ENCODE measurements at regions not wholly inside any gene's neighbourhood (a gene's known extent, or its start where the extent isn't known, plus 50 kb on each side); places are given as distances from the start of the nearest gene placed in this dataset.

DNA sequence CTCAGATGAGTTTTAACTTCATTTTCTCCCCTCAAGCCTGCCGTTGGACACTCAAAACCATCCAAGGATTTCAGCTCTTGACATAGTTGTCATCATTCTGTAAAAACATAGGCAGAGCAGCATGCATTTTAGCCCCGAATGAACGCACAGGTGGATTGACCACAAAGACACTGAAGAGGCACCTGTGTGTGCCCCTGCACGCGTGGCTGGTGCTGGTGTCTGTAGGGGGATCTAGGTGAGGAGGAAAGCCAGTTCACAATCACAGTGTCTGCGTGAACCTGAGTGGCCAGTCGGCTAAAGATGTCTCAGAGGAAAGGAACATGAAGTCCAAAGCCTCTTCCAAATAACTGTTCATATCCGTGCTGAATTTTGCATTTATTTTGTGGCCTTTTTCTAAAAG, 309.2 kb downstream of the QKI start:
- Mint-ChIP-seq H3K27me3 (ENCODE audit: unreplicated experiment) (peaks cover 2% of the 10 kb centered on the region), H3K27ac (ENCODE audit: unreplicated experiment) (no peak overlapping the region), H3K36me3 (ENCODE audit: low read depth, unreplicated experiment) (no peaks in the 10 kb centered on the region), H3K9me3 (ENCODE audit: unreplicated experiment) (no peaks in the 10 kb centered on the region), H3K4me3 (ENCODE audit: unreplicated experiment) (no peak overlapping the region), H3K4me1 (ENCODE audit: unreplicated experiment) (peaks cover 3% of the 10 kb centered on the region)
- TF ChIP-seq, protein P1, sequence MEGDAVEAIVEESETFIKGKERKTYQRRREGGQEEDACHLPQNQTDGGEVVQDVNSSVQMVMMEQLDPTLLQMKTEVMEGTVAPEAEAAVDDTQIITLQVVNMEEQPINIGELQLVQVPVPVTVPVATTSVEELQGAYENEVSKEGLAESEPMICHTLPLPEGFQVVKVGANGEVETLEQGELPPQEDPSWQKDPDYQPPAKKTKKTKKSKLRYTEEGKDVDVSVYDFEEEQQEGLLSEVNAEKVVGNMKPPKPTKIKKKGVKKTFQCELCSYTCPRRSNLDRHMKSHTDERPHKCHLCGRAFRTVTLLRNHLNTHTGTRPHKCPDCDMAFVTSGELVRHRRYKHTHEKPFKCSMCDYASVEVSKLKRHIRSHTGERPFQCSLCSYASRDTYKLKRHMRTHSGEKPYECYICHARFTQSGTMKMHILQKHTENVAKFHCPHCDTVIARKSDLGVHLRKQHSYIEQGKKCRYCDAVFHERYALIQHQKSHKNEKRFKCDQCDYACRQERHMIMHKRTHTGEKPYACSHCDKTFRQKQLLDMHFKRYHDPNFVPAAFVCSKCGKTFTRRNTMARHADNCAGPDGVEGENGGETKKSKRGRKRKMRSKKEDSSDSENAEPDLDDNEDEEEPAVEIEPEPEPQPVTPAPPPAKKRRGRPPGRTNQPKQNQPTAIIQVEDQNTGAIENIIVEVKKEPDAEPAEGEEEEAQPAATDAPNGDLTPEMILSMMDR (IDR thresholded peaks at IDR 0.05; ENCODE audit: unreplicated experiment) = no peak
- DNase-seq (ENCODE audit: low spot score) = no peak

DNA sequence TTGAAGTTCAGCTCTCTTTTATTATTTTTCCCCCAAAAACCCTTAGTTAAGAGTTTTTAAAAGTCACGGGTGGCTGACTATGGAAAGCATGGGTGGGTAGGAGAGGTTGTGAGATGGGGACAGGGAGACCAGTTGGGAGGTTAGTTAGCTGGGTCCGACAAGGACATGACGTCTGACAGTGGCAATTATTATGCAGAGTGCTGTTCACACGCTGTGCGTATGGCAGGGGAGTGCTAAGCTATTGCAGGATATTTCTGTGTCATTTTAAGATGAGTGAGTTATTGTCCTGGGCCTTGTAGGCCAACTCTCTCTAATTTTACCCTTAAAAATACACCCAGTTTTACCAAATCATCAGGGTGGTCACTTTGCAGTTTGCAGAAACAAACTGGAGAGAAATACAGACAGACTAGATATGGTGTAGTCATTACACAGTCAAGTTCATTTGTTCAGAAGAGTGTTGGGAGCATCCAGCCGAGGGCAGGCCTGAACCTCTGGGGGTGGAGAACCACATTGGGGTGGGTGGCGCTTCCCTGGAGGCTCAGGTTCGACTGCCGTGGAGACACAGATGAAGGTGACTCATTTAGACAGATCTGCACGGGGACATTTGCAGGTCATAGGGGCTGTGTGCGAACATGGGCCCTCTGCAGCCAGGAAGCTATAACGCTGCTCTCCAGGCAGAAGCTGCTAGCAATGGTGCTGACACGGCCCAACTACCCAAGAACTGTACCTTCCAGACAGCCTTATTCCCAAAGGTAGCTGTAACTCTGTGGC, 307.6 kb downstream of the QKI start:
- no peak for DNase-seq (ENCODE audit: low spot score)
- Mint-ChIP-seq H3K36me3 (ENCODE audit: low read depth, unreplicated experiment) (no peaks in the 10 kb centered on the region), H3K27ac (ENCODE audit: unreplicated experiment) (no peak overlapping the region), H3K4me1 (ENCODE audit: unreplicated experiment) (peaks cover 3% of the 10 kb centered on the region), H3K27me3 (ENCODE audit: unreplicated experiment) (peaks cover 4% of the 10 kb centered on the region), H3K9me3 (ENCODE audit: unreplicated experiment) (no peaks in the 10 kb centered on the region), H3K4me3 (ENCODE audit: unreplicated experiment) (no peak overlapping the region)
- TF ChIP-seq, protein P1 (IDR thresholded peaks at IDR 0.05; ENCODE audit: unreplicated experiment) = no peak

DNA sequence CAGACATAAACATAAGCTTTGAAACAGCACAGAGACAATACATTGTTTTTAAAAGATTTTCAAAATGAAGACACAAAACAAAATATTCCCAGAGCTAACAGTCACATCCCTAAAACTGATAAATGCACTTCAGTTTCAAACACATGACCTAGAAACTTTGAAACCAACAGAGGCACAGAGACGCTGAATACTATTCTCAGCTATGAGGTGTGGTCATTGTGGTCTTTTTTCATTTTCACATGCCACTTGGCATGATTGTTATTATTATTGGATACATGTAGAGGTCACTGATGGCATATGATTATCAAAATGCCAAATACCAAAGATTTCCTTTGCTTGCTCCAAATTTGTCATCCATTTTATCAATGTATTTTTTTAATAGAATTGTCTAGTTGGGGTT, 306.9 kb downstream of the QKI start:
- no peak for DNase-seq (ENCODE audit: low spot score)
- Mint-ChIP-seq H3K36me3 (ENCODE audit: low read depth, unreplicated experiment) (no peaks in the 10 kb centered on the region), H3K27ac (ENCODE audit: unreplicated experiment) (no peak overlapping the region), H3K4me1 (ENCODE audit: unreplicated experiment) (peaks cover 3% of the 10 kb centered on the region), H3K9me3 (ENCODE audit: unreplicated experiment) (no peaks in the 10 kb centered on the region), H3K27me3 (ENCODE audit: unreplicated experiment) (peaks cover 6% of the 10 kb centered on the region), H3K4me3 (ENCODE audit: unreplicated experiment) (no peak overlapping the region)
- TF ChIP-seq, protein P1 (IDR thresholded peaks at IDR 0.05; ENCODE audit: unreplicated experiment) = no peak

DNA sequence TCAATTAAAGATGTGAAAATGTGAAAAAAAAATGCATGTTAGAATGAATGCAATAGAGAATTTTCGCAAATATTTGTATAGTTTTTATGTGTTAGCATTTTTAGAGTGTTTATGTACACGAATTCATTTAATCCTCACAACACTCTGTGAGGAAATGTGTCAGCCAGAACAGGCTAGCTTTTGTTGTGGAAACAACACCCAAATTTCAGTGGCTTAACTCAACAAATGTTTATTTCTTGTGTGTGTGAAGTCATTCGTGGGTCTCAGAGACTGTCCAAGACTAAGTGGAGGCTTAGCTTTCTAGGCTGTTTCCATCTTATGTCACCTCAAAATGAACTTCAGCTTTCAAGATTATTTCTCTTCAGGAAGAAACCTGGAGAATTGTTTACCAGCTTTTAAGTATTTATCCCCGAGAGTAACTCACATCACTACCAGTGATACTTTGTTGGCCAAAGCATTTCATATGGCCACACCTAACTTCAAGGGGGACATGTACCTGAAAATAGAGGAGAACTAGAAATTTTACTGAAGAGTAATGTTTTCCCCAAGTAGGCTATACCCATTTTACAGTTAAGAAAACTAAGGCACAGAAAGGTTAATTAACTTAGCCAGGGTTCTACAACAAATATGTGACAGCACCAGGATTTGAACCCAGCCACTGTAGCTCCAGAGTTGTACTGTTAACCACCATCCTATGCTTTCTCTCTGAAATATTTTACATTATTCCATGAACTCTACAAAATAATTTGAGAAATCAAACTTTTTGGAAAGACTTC, 306.1 kb downstream of the QKI start:
- TF ChIP-seq, protein P1 (IDR thresholded peaks at IDR 0.05; ENCODE audit: unreplicated experiment) = no peak
- Mint-ChIP-seq H3K4me3 (ENCODE audit: unreplicated experiment) (no peak overlapping the region), H3K27ac (ENCODE audit: unreplicated experiment) (no peak overlapping the region), H3K27me3 (ENCODE audit: unreplicated experiment) (peaks cover 5% of the 10 kb centered on the region), H3K9me3 (ENCODE audit: unreplicated experiment) (no peaks in the 10 kb centered on the region), H3K36me3 (ENCODE audit: low read depth, unreplicated experiment) (no peaks in the 10 kb centered on the region), H3K4me1 (ENCODE audit: unreplicated experiment) (peaks cover 3% of the 10 kb centered on the region)
- no peak for DNase-seq (ENCODE audit: low spot score)

DNA sequence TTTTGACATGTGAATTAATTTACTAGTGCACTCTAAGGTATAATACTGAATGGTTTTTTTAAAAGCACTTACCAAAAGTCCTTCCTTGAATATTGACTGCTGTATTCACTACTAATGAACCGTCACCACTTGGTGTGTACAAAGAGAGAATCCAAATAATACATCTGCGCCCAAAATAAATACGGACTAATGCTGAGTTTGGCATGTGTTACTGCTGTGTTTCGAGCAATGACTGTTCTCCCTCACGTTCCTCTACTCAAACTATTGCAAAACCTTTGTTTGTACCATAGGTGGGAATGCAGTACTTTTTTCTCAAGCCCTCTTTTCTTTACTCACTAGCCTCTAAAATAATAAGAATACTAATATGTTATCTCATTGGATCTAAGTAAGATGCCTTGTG, 305.5 kb downstream of the QKI start:
- Mint-ChIP-seq H3K27me3 (ENCODE audit: unreplicated experiment) (peaks cover 4% of the 10 kb centered on the region), H3K4me3 (ENCODE audit: unreplicated experiment) (no peak overlapping the region), H3K4me1 (ENCODE audit: unreplicated experiment) (no peaks in the 10 kb centered on the region), H3K36me3 (ENCODE audit: low read depth, unreplicated experiment) (no peaks in the 10 kb centered on the region), H3K9me3 (ENCODE audit: unreplicated experiment) (no peaks in the 10 kb centered on the region), H3K27ac (ENCODE audit: unreplicated experiment) (no peak overlapping the region)
- TF ChIP-seq, protein P1 (IDR thresholded peaks at IDR 0.05; ENCODE audit: unreplicated experiment) = no peak
- DNase-seq (ENCODE audit: low spot score) = no peak
